SK-N-SH treated with all-trans-retinoic acid at 6 μM for 48 hours (cell line): ENCODE measurements at regions not wholly inside any gene's neighbourhood (a gene's known extent, or its start where the extent isn't known, plus 50 kb on each side); places are given as distances from the start of the nearest gene placed in this dataset.

Experiments used
- ATAC-seq: fragments of 200-7000 bp; cut with Tn5 transposase; 3 replicates; pipeline ENCODE4 v1.9.1; 2020; ENCODE audit warnings: mild to moderate bottlenecking, moderate library complexity
- ARNTL ChIP-seq: fragments of 450-650 bp; formaldehyde crosslinking; IDR thresholded peaks from 2 replicates; pipeline ENCODE4 v1.5.0; 2020; ENCODE audit warnings: low read depth, mild to moderate bottlenecking, moderate library complexity, borderline replicate concordance
- BACH2 ChIP-seq: fragments of 250-450 bp; sonication (Bioruptor Pico); IDR thresholded peaks from 2 replicates; pipeline ENCODE4 v1.9.0; 2021; ENCODE audit warnings: mild to moderate bottlenecking, borderline replicate concordance
- CSDC2 ChIP-seq: fragments of 250-450 bp; sonication (Bioruptor Pico); IDR thresholded peaks from 2 replicates; pipeline ENCODE4 v1.5.0; 2020; ENCODE audit warnings: mild to moderate bottlenecking, moderate library complexity
- CSRNP3 ChIP-seq: fragments of 250-450 bp; sonication (Bioruptor Pico); IDR thresholded peaks from 2 replicates; pipeline ENCODE4 v1.5.1; 2021; ENCODE audit warnings: mild to moderate bottlenecking, moderate library complexity
- ESRRG ChIP-seq: fragments of 250-450 bp; sonication (Bioruptor Pico); IDR thresholded peaks from 2 replicates; pipeline ENCODE4 v1.6.1; 2021; ENCODE audit warnings: mild to moderate bottlenecking
- GLIS3 ChIP-seq: fragments of 250-450 bp; sonication (Bioruptor Pico); IDR thresholded peaks from 2 replicates; pipeline ENCODE4 v1.5.0; 2020; ENCODE audit warnings: mild to moderate bottlenecking, moderate library complexity
- OSR1 ChIP-seq: fragments of 250-450 bp; sonication (Bioruptor Pico); IDR thresholded peaks from 2 replicates; pipeline ENCODE4 v1.8.0; 2022; ENCODE audit warnings: moderate library complexity, mild to moderate bottlenecking, inconsistent platforms
- RARB ChIP-seq: fragments of 250-450 bp; sonication (Bioruptor Pico); IDR thresholded peaks from 2 replicates; pipeline ENCODE4 v1.8.0; 2021; ENCODE audit warnings: mild to moderate bottlenecking, moderate library complexity
- SNAI2 ChIP-seq: fragments of 250-450 bp; sonication (Bioruptor Pico); IDR thresholded peaks from 2 replicates; pipeline ENCODE4 v1.5.0; 2020; ENCODE audit warnings: mild to moderate bottlenecking, moderate library complexity
- TCF4 ChIP-seq: fragments of 250-450 bp; sonication (Bioruptor Pico); IDR thresholded peaks from 2 replicates; pipeline ENCODE4 v1.8.0; 2021; ENCODE audit warnings: mild to moderate bottlenecking, moderate library complexity, borderline replicate concordance
- TOX ChIP-seq: fragments of 250-450 bp; sonication (Bioruptor Pico); IDR thresholded peaks from 2 replicates; pipeline ENCODE4 v1.8.0; 2021; ENCODE audit warnings: mild to moderate bottlenecking, moderate library complexity, borderline replicate concordance
- ZC3H10 ChIP-seq: fragments of 250-450 bp; sonication (Bioruptor Pico); IDR thresholded peaks from 2 replicates; pipeline ENCODE4 v1.5.1; 2021; ENCODE audit warnings: mild to moderate bottlenecking, moderate library complexity
- ZFP30 ChIP-seq: fragments of 450-650 bp; formaldehyde crosslinking; IDR thresholded peaks from 2 replicates; pipeline ENCODE4 v1.5.0; 2022; ENCODE audit warnings: mild to moderate bottlenecking, moderate library complexity
- ZNF565 ChIP-seq: fragments of 450-650 bp; formaldehyde crosslinking; conservative IDR thresholded peaks from 2 replicates; pipeline ENCODE4 v1.5.0; 2020; ENCODE audit warnings: low read depth, mild to moderate bottlenecking, moderate library complexity
- ZNF70 ChIP-seq: fragments of 450-650 bp; formaldehyde crosslinking; IDR thresholded peaks from 2 replicates; pipeline ENCODE4 v1.5.0; 2020; ENCODE audit warnings: mild to moderate bottlenecking, moderate library complexity
- ZNF8 ChIP-seq: fragments of 450-650 bp; formaldehyde crosslinking; IDR thresholded peaks from 2 replicates; pipeline ENCODE4 v1.5.0; 2020; ENCODE audit warnings: mild to moderate bottlenecking, moderate library complexity
- TF ChIP-seq, protein P1 (sequence below): fragments of 250-450 bp; sonication (Bioruptor Pico); IDR thresholded peaks from 2 replicates; pipeline ENCODE4 v1.5.1; 2020; ENCODE audit warnings: low read depth, mild to moderate bottlenecking, moderate library complexity
- TF ChIP-seq, protein P2 (sequence below): fragments of 250-450 bp; sonication (Bioruptor Pico); IDR thresholded peaks from 2 replicates; pipeline ENCODE4 v1.5.0; 2020; ENCODE audit warnings: mild to moderate bottlenecking, moderate library complexity
- TF ChIP-seq, protein P3 (sequence below): fragments of 250-450 bp; sonication (Bioruptor Pico); IDR thresholded peaks from 2 replicates; pipeline ENCODE4 v1.8.0; 2020; ENCODE audit warnings: mild to moderate bottlenecking, moderate library complexity, borderline replicate concordance
- TF ChIP-seq, protein P4 (sequence below): fragments of 250-450 bp; sonication (Bioruptor Pico); IDR thresholded peaks from 2 replicates; pipeline ENCODE4 v1.8.0; 2021; ENCODE audit warnings: low read depth, mild to moderate bottlenecking, moderate library complexity, borderline replicate concordance

DNA sequence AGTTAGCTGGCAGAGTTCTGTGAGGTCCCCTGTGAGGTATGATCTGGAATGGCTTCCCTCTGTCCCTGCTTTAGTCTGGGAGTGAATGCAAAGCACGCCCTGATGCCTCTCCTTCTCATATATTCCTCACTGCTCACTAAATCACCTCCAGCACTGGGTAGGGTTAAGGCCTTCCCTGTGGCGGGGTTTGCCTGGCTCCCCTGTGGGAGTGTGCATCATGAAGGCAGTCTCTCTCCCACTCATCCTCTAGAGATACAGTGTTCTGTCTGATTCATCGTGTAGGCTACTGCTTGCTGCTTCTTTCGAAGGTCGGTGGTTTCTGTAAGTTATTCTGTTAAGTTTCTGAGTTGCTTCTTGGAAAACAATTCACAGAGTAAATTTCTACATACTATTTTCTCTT, 420.0 kb upstream of the EYS start:
- no peak for TF ChIP-seq ZNF8 (CRISPR knock-in tag)
- no peak for TF ChIP-seq CSDC2 (CRISPR knock-in tag)
- no peak for TF ChIP-seq RARB (CRISPR knock-in tag)
- no peak for TF ChIP-seq BACH2 (CRISPR knock-in tag)
- no peak for TF ChIP-seq ZFP30
- no peak for TF ChIP-seq ESRRG
- no peak for TF ChIP-seq GLIS3 (CRISPR knock-in tag)
- no peak for TF ChIP-seq TOX (CRISPR knock-in tag)
- no peak for TF ChIP-seq ZNF70 (CRISPR knock-in tag)
- no peak for TF ChIP-seq TCF4
- TF ChIP-seq OSR1 (CRISPR knock-in tag): no peak
- TF ChIP-seq ZNF565 (CRISPR knock-in tag): no peak
- no peak for TF ChIP-seq ARNTL (CRISPR knock-in tag)
- TF ChIP-seq SNAI2 (CRISPR knock-in tag): no peak
- no peak for TF ChIP-seq ZC3H10 (CRISPR knock-in tag)
- no peak for TF ChIP-seq CSRNP3 (CRISPR knock-in tag)
- ATAC-seq: no peak

- TF ChIP-seq TCF4 (no peak), ZC3H10 (CRISPR knock-in tag) (no peak)
- TF ChIP-seq, protein P1, sequence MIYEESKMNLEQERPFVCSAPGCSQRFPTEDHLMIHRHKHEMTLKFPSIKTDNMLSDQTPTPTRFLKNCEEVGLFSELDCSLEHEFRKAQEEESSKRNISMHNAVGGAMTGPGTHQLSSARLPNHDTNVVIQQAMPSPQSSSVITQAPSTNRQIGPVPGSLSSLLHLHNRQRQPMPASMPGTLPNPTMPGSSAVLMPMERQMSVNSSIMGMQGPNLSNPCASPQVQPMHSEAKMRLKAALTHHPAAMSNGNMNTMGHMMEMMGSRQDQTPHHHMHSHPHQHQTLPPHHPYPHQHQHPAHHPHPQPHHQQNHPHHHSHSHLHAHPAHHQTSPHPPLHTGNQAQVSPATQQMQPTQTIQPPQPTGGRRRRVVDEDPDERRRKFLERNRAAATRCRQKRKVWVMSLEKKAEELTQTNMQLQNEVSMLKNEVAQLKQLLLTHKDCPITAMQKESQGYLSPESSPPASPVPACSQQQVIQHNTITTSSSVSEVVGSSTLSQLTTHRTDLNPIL (CRISPR knock-in tag): no peak
- no peak for ATAC-seq
These were observed 419.3 kb upstream of the EYS start for GRCh38 chr6:66126358-66126757.

DNA sequence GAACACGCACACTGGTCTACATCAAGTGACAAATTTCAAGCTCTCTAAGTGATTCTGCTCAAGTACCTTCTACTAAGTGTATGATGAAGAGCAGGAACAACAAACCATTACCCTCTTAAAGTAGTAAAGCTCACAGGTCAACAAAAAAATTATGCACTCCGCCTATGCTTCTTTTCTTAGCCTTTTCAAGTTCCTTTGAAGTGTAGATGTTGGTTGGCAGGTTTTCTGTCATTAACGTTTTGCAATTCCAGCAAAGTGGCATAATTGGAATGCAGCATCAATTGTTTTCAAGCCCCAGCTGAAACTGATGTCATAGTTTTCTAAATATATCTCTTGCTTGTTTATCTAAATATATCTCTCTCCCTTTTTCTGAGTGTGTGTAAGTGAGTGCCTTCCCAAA, 396.9 kb upstream of the EYS start:
- TF ChIP-seq ZNF565 (CRISPR knock-in tag) (no peak), ZFP30 (no peak), GLIS3 (CRISPR knock-in tag) (no peak), ZNF70 (CRISPR knock-in tag) (no peak), TCF4 (no peak), CSDC2 (CRISPR knock-in tag) (no peak), TOX (CRISPR knock-in tag) (no peak), OSR1 (CRISPR knock-in tag) (no peak), CSRNP3 (CRISPR knock-in tag) (no peak), SNAI2 (CRISPR knock-in tag) (no peak), ZNF8 (CRISPR knock-in tag) (no peak), ZC3H10 (CRISPR knock-in tag) (no peak)
- TF ChIP-seq, protein P2, sequence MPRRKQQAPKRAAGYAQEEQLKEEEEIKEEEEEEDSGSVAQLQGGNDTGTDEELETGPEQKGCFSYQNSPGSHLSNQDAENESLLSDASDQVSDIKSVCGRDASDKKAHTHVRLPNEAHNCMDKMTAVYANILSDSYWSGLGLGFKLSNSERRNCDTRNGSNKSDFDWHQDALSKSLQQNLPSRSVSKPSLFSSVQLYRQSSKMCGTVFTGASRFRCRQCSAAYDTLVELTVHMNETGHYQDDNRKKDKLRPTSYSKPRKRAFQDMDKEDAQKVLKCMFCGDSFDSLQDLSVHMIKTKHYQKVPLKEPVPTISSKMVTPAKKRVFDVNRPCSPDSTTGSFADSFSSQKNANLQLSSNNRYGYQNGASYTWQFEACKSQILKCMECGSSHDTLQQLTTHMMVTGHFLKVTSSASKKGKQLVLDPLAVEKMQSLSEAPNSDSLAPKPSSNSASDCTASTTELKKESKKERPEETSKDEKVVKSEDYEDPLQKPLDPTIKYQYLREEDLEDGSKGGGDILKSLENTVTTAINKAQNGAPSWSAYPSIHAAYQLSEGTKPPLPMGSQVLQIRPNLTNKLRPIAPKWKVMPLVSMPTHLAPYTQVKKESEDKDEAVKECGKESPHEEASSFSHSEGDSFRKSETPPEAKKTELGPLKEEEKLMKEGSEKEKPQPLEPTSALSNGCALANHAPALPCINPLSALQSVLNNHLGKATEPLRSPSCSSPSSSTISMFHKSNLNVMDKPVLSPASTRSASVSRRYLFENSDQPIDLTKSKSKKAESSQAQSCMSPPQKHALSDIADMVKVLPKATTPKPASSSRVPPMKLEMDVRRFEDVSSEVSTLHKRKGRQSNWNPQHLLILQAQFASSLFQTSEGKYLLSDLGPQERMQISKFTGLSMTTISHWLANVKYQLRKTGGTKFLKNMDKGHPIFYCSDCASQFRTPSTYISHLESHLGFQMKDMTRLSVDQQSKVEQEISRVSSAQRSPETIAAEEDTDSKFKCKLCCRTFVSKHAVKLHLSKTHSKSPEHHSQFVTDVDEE (CRISPR knock-in tag): no peak
- TF ChIP-seq, protein P3, sequence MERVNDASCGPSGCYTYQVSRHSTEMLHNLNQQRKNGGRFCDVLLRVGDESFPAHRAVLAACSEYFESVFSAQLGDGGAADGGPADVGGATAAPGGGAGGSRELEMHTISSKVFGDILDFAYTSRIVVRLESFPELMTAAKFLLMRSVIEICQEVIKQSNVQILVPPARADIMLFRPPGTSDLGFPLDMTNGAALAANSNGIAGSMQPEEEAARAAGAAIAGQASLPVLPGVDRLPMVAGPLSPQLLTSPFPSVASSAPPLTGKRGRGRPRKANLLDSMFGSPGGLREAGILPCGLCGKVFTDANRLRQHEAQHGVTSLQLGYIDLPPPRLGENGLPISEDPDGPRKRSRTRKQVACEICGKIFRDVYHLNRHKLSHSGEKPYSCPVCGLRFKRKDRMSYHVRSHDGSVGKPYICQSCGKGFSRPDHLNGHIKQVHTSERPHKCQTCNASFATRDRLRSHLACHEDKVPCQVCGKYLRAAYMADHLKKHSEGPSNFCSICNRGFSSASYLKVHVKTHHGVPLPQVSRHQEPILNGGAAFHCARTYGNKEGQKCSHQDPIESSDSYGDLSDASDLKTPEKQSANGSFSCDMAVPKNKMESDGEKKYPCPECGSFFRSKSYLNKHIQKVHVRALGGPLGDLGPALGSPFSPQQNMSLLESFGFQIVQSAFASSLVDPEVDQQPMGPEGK (CRISPR knock-in tag): no peak
- TF ChIP-seq, protein P4, sequence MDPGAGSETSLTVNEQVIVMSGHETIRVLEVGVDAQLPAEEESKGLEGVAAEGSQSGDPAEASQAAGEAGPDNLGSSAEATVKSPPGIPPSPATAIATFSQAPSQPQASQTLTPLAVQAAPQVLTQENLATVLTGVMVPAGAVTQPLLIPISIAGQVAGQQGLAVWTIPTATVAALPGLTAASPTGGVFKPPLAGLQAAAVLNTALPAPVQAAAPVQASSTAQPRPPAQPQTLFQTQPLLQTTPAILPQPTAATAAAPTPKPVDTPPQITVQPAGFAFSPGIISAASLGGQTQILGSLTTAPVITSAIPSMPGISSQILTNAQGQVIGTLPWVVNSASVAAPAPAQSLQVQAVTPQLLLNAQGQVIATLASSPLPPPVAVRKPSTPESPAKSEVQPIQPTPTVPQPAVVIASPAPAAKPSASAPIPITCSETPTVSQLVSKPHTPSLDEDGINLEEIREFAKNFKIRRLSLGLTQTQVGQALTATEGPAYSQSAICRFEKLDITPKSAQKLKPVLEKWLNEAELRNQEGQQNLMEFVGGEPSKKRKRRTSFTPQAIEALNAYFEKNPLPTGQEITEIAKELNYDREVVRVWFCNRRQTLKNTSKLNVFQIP (CRISPR knock-in tag): no peak
- peak; percentile 32; the same call in 2 of the 3 replicates for ATAC-seq
